ENCODE measurements at regions not wholly inside any gene's neighbourhood (a gene's known extent, or its start where the extent isn't known, plus 50 kb on each side); places are given as distances from the start of the nearest gene placed in this dataset.

- no peak overlapping the region for H3K4me2 ChIP-seq
- no peaks in the 10 kb centered on the region for H3K36me3 ChIP-seq (ENCODE audit: insufficient read depth)
- no peaks in the 10 kb centered on the region for H4K20me1 ChIP-seq (ENCODE audit: insufficient read depth)
- H2AFZ ChIP-seq (ENCODE audit: low read depth): no peak overlapping the region
- no peaks in the 10 kb centered on the region for H3K27me3 ChIP-seq (ENCODE audit: insufficient read depth, low read depth)
- no peaks in the 10 kb centered on the region for H3K79me2 ChIP-seq (ENCODE audit: insufficient read depth, low read depth)
- no peak overlapping the region for H3K27ac ChIP-seq
- H3K9ac ChIP-seq: no peak overlapping the region
- no peak overlapping the region for H3K4me3 ChIP-seq (IDR thresholded peaks at IDR 0.05; ENCODE audit: insufficient read depth, low read depth, low read length)
- H3K4me1 ChIP-seq (ENCODE audit: low read depth, poor library complexity, severe bottlenecking): no peaks in the 10 kb centered on the region
- no peak for TF ChIP-seq CTCF (conservative IDR thresholded peaks at IDR 0.05; ENCODE audit: low read depth, low read length)
These were observed 474.5 kb downstream of the KLHL13 start for GRCh38 chrX:117641913-117642656.

- Histone ChIP-seq H3K79me2 (ENCODE audit: insufficient read depth, low read depth) (no peaks in the 10 kb centered on the region), H3K27ac (no peak overlapping the region), H3K9ac (no peak overlapping the region), H3K4me3 (IDR thresholded peaks at IDR 0.05; ENCODE audit: insufficient read depth, low read depth, low read length) (no peak overlapping the region), H3K27me3 (ENCODE audit: insufficient read depth, low read depth) (no peaks in the 10 kb centered on the region), H3K4me1 (ENCODE audit: low read depth, poor library complexity, severe bottlenecking) (no peaks in the 10 kb centered on the region), H4K20me1 (ENCODE audit: insufficient read depth) (no peaks in the 10 kb centered on the region), H3K36me3 (ENCODE audit: insufficient read depth) (no peaks in the 10 kb centered on the region), H3K4me2 (no peak overlapping the region), H2AFZ (ENCODE audit: low read depth) (no peak overlapping the region)
- TF ChIP-seq CTCF (conservative IDR thresholded peaks at IDR 0.05; ENCODE audit: low read depth, low read length): no peak
These were observed 479.8 kb downstream of the KLHL13 start for GRCh38 chrX:117636826-117637225.

GRCh38 chrX:117633277-117633676, 483.3 kb downstream of the KLHL13 start:
- no peaks in the 10 kb centered on the region for H4K20me1 ChIP-seq (ENCODE audit: insufficient read depth)
- no peak overlapping the region for H2AFZ ChIP-seq (ENCODE audit: low read depth)
- no peak overlapping the region for H3K27ac ChIP-seq
- no peak overlapping the region for H3K9ac ChIP-seq
- no peak overlapping the region for H3K4me3 ChIP-seq (IDR thresholded peaks at IDR 0.05; ENCODE audit: insufficient read depth, low read depth, low read length)
- H3K4me2 ChIP-seq: no peak overlapping the region
- no peaks in the 10 kb centered on the region for H3K79me2 ChIP-seq (ENCODE audit: insufficient read depth, low read depth)
- no peaks in the 10 kb centered on the region for H3K4me1 ChIP-seq (ENCODE audit: low read depth, poor library complexity, severe bottlenecking)
- H3K36me3 ChIP-seq (ENCODE audit: insufficient read depth): no peaks in the 10 kb centered on the region
- TF ChIP-seq CTCF (conservative IDR thresholded peaks at IDR 0.05; ENCODE audit: low read depth, low read length): no peak
- no peaks in the 10 kb centered on the region for H3K27me3 ChIP-seq (ENCODE audit: insufficient read depth, low read depth)

GRCh38 chrX:117628381-117628780, 488.2 kb downstream of the KLHL13 start:
- TF ChIP-seq CTCF (conservative IDR thresholded peaks at IDR 0.05; ENCODE audit: low read depth, low read length): no peak
- no peaks in the 10 kb centered on the region for H3K79me2 ChIP-seq (ENCODE audit: insufficient read depth, low read depth)

More at GRCh38 chrX:117628381-117628780, 488.2 kb downstream of the KLHL13 start:
- no peaks in the 10 kb centered on the region for H3K27me3 ChIP-seq (ENCODE audit: insufficient read depth, low read depth)
- H2AFZ ChIP-seq (ENCODE audit: low read depth): no peak overlapping the region
- H4K20me1 ChIP-seq (ENCODE audit: insufficient read depth): no peaks in the 10 kb centered on the region
- H3K9ac ChIP-seq: no peak overlapping the region
- no peak overlapping the region for H3K4me2 ChIP-seq
- no peaks in the 10 kb centered on the region for H3K36me3 ChIP-seq (ENCODE audit: insufficient read depth)
- H3K4me3 ChIP-seq (IDR thresholded peaks at IDR 0.05; ENCODE audit: insufficient read depth, low read depth, low read length): no peak overlapping the region
- no peaks in the 10 kb centered on the region for H3K4me1 ChIP-seq (ENCODE audit: low read depth, poor library complexity, severe bottlenecking)
- H3K27ac ChIP-seq: no peak overlapping the region

Data from KMS-11 (cell line).